SK-N-SH (cell line): ENCODE measurements at regions not wholly inside any gene's neighbourhood (a gene's known extent, or its start where the extent isn't known, plus 50 kb on each side); places are given as distances from the start of the nearest gene placed in this dataset.
"Not testable (repeated sequence)": the region's sequence is repeated elsewhere in the genome, so short reads cannot be mapped to it uniquely, and the experiment has no call there.

Source experiments
- EZH2phosphoT487 ChIP-seq: fragments of 200-600 bp; sonication (generic); IDR thresholded peaks from 2 replicates; pipeline ENCODE4 v1.6.1; 2017; ENCODE audit warnings: low read depth, mixed run types, mild to moderate bottlenecking, antibody characterized with exemption, moderate library complexity, borderline replicate concordance
- GABPA ChIP-seq: IDR thresholded peaks from 2 replicates; pipeline ENCODE4 v1.4.0; 2012; ENCODE audit warnings: low read depth, mild to moderate bottlenecking
- NFIC ChIP-seq: IDR thresholded peaks from 2 replicates; pipeline ENCODE4 v1.4.0; 2012; ENCODE audit warnings: borderline replicate concordance
- NRF1 ChIP-seq: IDR thresholded peaks from 2 replicates; pipeline ENCODE4 v1.6.1; 2012; ENCODE audit warnings: low read depth, mild to moderate bottlenecking, low read length
- POLR2AphosphoS5 ChIP-seq: IDR thresholded peaks from 2 replicates; pipeline ENCODE4 v1.6.1; 2012; ENCODE audit warnings: low read depth, low read length
- TF ChIP-seq, protein P1 (sequence below): fragments of 200-600 bp; sonication (generic); IDR thresholded peaks from 2 replicates; pipeline ENCODE4 v1.6.1; 2017; ENCODE audit warnings: antibody characterized with exemption, mild to moderate bottlenecking, moderate library complexity
- TF ChIP-seq, protein P2 (sequence below): IDR thresholded peaks from 2 replicates; pipeline ENCODE4 v1.6.1; 2012; ENCODE audit warnings: mild to moderate bottlenecking, low read depth, low read length, moderate library complexity

DNA sequence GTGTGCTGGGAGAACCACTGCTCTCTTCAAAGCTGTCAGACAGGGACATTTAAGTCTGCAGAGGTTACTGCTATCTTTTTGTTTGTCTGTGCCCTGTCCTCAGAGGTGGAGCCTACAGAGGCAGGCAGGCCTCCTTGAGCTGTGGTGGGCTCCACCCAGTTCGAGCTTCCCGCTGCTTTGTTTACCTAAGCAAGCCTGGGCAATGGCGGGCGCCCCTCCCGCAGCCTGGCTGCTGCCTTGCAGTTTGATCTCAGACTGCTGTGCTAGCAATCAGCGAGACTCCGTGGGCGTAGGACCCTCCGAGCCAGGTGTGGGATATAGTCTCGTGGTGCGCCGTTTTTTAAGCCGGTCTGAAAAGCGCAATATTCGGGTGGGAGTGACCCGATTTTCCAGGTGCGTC is 164.0 kb downstream of the HRH4 start:
- TF ChIP-seq NRF1, GABPA, EZH2phosphoT487, POLR2AphosphoS5, NFIC: not testable (repeated sequence)
- TF ChIP-seq, protein P1, sequence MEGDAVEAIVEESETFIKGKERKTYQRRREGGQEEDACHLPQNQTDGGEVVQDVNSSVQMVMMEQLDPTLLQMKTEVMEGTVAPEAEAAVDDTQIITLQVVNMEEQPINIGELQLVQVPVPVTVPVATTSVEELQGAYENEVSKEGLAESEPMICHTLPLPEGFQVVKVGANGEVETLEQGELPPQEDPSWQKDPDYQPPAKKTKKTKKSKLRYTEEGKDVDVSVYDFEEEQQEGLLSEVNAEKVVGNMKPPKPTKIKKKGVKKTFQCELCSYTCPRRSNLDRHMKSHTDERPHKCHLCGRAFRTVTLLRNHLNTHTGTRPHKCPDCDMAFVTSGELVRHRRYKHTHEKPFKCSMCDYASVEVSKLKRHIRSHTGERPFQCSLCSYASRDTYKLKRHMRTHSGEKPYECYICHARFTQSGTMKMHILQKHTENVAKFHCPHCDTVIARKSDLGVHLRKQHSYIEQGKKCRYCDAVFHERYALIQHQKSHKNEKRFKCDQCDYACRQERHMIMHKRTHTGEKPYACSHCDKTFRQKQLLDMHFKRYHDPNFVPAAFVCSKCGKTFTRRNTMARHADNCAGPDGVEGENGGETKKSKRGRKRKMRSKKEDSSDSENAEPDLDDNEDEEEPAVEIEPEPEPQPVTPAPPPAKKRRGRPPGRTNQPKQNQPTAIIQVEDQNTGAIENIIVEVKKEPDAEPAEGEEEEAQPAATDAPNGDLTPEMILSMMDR = not testable (repeated sequence)
- TF ChIP-seq, protein P2, sequence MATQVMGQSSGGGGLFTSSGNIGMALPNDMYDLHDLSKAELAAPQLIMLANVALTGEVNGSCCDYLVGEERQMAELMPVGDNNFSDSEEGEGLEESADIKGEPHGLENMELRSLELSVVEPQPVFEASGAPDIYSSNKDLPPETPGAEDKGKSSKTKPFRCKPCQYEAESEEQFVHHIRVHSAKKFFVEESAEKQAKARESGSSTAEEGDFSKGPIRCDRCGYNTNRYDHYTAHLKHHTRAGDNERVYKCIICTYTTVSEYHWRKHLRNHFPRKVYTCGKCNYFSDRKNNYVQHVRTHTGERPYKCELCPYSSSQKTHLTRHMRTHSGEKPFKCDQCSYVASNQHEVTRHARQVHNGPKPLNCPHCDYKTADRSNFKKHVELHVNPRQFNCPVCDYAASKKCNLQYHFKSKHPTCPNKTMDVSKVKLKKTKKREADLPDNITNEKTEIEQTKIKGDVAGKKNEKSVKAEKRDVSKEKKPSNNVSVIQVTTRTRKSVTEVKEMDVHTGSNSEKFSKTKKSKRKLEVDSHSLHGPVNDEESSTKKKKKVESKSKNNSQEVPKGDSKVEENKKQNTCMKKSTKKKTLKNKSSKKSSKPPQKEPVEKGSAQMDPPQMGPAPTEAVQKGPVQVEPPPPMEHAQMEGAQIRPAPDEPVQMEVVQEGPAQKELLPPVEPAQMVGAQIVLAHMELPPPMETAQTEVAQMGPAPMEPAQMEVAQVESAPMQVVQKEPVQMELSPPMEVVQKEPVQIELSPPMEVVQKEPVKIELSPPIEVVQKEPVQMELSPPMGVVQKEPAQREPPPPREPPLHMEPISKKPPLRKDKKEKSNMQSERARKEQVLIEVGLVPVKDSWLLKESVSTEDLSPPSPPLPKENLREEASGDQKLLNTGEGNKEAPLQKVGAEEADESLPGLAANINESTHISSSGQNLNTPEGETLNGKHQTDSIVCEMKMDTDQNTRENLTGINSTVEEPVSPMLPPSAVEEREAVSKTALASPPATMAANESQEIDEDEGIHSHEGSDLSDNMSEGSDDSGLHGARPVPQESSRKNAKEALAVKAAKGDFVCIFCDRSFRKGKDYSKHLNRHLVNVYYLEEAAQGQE = not testable (repeated sequence)
